Colonic mucosa (tissue), 4 donors: ENCODE measurements at regions not wholly inside any gene's neighbourhood (a gene's known extent, or its start where the extent isn't known, plus 50 kb on each side); places are given as distances from the start of the nearest gene placed in this dataset.

Experiments
- DNase-seq: peaks from one replicate; pipeline ENCODE4 v3.0.0-alpha.2; 2020
- H3K27ac ChIP-seq: fragments of 200-600 bp; one replicate; pipeline ENCODE4 v1.8.0; 2021
- H3K27me3 ChIP-seq: fragments of 200-600 bp; one replicate; pipeline ENCODE4 v1.8.0; 2021
- H3K36me3 ChIP-seq: fragments of 200-600 bp; one replicate; pipeline ENCODE4 v1.8.0; 2021
- H3K4me1 ChIP-seq: fragments of 200-600 bp; one replicate; pipeline ENCODE4 v1.8.0; 2021; ENCODE audit warnings: mild to moderate bottlenecking
- H3K4me3 ChIP-seq: fragments of 200-600 bp; one replicate; pipeline ENCODE4 v1.8.0; 2021
- H3K9ac ChIP-seq, 2 donors: one replicate each; pipeline ENCODE4 v1.7.0; 2013; ENCODE audit warnings: control low read depth in 2 of 2, low read depth in 2 of 2, low read length in 2 of 2
- H3K9me3 ChIP-seq: fragments of 200-600 bp; one replicate; pipeline ENCODE4 v1.8.0; 2021
- CTCF ChIP-seq: fragments of 200-600 bp; IDR thresholded peaks from one replicate; pipeline ENCODE4 v1.8.0; 2022; ENCODE audit warnings: antibody characterized with exemption, mild to moderate bottlenecking
- intact Hi-C: fragments of 100-400 bp; cut with DNase I; formaldehyde crosslinking; loops from one replicate; pipeline ENCODE4 v1.14.1; 2022
- donor health status: healthy.
- donor health status: DM: no; HTN: no; CAD: no.
- donor health status: DM: no; HTN: no; CAD: no.

- no peaks in the 10 kb centered on the region for H3K9me3 ChIP-seq
- TF ChIP-seq CTCF, result no peak
- no peaks in the 10 kb centered on the region for H3K27me3 ChIP-seq
- no peaks in the 10 kb centered on the region for H3K36me3 ChIP-seq
- no peak for DNase-seq
- H3K9ac ChIP-seq, result no peak overlapping the region
- H3K27ac ChIP-seq, result no peak overlapping the region
- H3K4me1 ChIP-seq, result no peaks in the 10 kb centered on the region
- no peak overlapping the region for H3K4me3 ChIP-seq
- intact Hi-C loops, result no loop called here
These were observed 492.4 kb downstream of the CETN3 start for GRCh38 chr5:89917112-89917511.

DNA sequence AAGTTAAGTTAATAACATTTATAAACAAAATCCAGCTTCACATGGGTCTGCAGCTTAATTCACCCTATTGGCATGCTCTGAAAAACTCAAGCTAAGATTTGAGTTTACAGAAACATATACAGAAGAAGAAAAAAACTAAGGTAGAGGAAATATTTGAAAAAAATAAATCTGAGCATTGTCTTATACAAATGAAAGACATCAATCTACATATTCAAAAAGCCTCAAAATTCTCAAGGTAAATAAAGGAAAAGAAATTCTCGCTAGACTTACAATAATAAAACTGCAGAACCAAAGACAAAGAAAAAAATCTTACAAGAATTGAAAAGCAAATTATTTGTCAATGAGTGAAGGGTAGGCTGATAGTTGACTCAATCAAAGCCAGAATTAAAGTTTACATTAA lies 493.4 kb downstream of the CETN3 start:
- no peak for DNase-seq
- no peak for TF ChIP-seq CTCF
- no peak overlapping the region for H3K9ac ChIP-seq
- no peak overlapping the region for H3K4me3 ChIP-seq
- no peak overlapping the region for H3K27ac ChIP-seq
- intact Hi-C loops, result no loop called here
- no peaks in the 10 kb centered on the region for H3K36me3 ChIP-seq
- H3K9me3 ChIP-seq, result no peaks in the 10 kb centered on the region
- no peaks in the 10 kb centered on the region for H3K27me3 ChIP-seq
- no peaks in the 10 kb centered on the region for H3K4me1 ChIP-seq

DNA sequence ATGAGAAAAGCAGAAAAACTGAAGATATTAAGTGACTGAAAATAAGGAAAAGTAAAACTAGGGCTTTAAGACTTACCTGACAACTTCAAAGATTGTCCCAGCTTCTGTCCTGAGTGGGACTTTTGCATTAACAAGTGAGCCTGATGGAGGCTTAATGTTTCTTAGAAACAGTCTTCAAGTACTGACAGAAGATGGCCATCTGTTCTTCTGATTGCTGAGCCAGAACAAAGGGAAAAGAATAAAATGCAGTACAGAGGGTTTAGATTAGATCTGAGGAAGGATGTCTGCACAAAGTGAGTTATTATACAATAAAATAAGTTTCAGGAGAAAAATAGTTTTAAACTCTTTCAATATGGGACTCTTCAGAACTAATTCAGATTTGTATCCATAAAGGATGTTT lies 500.7 kb downstream of the CETN3 start:
- H3K9ac ChIP-seq, result no peak overlapping the region
- no peak for TF ChIP-seq CTCF
- no peaks in the 10 kb centered on the region for H3K27me3 ChIP-seq
- no peaks in the 10 kb centered on the region for H3K9me3 ChIP-seq
- no peak for DNase-seq
- no peaks in the 10 kb centered on the region for H3K36me3 ChIP-seq
- intact Hi-C loops, result no loop called here
- no peaks in the 10 kb centered on the region for H3K4me1 ChIP-seq
- H3K4me3 ChIP-seq, result no peak overlapping the region
- no peak overlapping the region for H3K27ac ChIP-seq

GRCh38 chr5:89904442-89904841 lies 505.1 kb downstream of the CETN3 start:
- intact Hi-C loops, result no loop called here
- H3K4me1 ChIP-seq, result no peaks in the 10 kb centered on the region
- H3K4me3 ChIP-seq, result no peak overlapping the region
- H3K27ac ChIP-seq, result no peak overlapping the region
- H3K27me3 ChIP-seq, result no peaks in the 10 kb centered on the region
- no peaks in the 10 kb centered on the region for H3K36me3 ChIP-seq
- no peaks in the 10 kb centered on the region for H3K9me3 ChIP-seq
- no peak for TF ChIP-seq CTCF
- DNase-seq, result no peak
- H3K9ac ChIP-seq, result no peak overlapping the region

DNA sequence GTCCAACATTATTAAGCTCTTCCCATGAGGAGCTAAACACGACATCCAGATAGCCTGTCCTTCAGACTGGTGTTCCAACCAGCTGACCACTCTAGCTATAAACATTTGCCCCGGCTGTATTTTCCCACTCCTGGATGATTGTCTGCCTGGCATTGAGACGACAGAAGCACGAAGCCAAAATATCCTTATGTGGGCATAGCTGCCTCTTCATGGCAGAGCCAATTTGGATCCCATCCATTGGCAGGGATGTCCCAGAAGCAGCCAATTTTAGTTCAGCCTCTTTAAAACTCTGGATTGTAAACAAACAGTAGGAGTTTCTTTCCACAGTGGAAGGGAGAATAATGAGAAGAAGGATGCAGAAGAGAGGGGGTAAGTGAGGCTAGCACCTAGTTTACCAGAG lies 507.6 kb downstream of the CETN3 start:
- no peaks in the 10 kb centered on the region for H3K4me1 ChIP-seq
- H3K36me3 ChIP-seq, result no peaks in the 10 kb centered on the region
- no peak overlapping the region for H3K4me3 ChIP-seq
- intact Hi-C loops, result no loop called here
- DNase-seq, result no peak
- no peak overlapping the region for H3K27ac ChIP-seq
- no peak overlapping the region for H3K9ac ChIP-seq
- TF ChIP-seq CTCF, result no peak
- H3K9me3 ChIP-seq, result no peaks in the 10 kb centered on the region
- H3K27me3 ChIP-seq, result no peaks in the 10 kb centered on the region

DNA sequence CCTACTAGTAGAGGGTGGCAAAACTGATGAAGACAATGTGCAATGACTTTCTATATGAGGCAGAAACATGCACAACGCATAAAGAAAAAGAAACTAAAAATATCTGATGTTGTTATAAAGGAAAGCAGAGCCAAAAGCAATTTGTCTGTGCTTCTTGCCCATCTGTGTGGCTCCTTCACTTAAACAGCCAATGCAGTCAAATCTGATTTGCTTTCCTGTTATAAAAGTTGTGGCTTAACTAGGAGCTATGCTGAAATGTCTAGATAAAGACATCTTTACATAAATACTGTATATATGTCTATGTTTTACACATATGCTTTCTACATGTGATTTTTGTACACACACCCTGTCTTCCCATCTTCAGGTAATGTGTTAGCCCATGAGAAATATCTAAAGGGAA lies 508.2 kb downstream of the CETN3 start:
- no peaks in the 10 kb centered on the region for H3K4me1 ChIP-seq
- TF ChIP-seq CTCF, result no peak
- intact Hi-C loops, result no loop called here
- no peak overlapping the region for H3K27ac ChIP-seq
- no peak overlapping the region for H3K9ac ChIP-seq
- no peaks in the 10 kb centered on the region for H3K27me3 ChIP-seq
- no peaks in the 10 kb centered on the region for H3K9me3 ChIP-seq
- H3K4me3 ChIP-seq, result no peak overlapping the region
- H3K36me3 ChIP-seq, result no peaks in the 10 kb centered on the region
- DNase-seq, result no peak
